ENCODE measurements at regions not wholly inside any gene's neighbourhood (a gene's known extent, or its start where the extent isn't known, plus 50 kb on each side); places are given as distances from the start of the nearest gene placed in this dataset.

DNA sequence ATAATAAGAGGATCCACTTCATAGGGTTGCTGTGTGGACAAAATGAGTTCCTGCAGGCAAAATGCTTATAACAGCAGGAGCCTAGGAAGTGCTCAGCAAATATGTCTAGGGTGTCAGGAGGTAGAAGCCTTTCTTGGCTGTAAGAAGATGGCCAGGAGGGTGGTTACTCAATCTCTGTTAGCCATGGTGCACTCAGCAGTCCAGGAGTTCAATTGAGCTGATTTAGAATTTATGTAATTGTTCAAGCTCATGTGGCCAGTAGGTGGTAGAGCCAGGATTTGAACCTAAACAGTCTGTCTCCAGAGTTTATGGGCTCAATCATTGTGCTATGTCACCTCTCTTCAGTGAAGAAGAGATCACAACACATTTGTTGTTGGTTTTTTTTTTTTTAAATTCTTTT lies 381.2 kb downstream of the KIF4B start:
- Histone ChIP-seq H3K9me3 (ENCODE audit: control insufficient read depth, low read length) (no peaks in the 10 kb centered on the region), H3K4me1 (ENCODE audit: control insufficient read depth, insufficient read depth, low read length) (no peaks in the 10 kb centered on the region), H3K27me3 (ENCODE audit: control insufficient read depth, insufficient read depth, low read length, poor library complexity, severe bottlenecking) (no peaks in the 10 kb centered on the region), H3K4me3 (ENCODE audit: low read length) (no peak overlapping the region), H3K36me3 (ENCODE audit: control insufficient read depth, insufficient read depth, low read length) (no peaks in the 10 kb centered on the region), H3K9ac (ENCODE audit: extremely low read depth, low read length, poor library complexity, severe bottlenecking) (no peak overlapping the region), H3K27ac (ENCODE audit: low read depth, low read length) (no peak overlapping the region)
- Mint-ChIP-seq H3K4me3 (no peak overlapping the region), H3K27me3 (ENCODE audit: insufficient read depth) (no peaks in the 10 kb centered on the region), H3K36me3 (ENCODE audit: low read depth) (no peaks in the 10 kb centered on the region), H3K27ac (no peak overlapping the region), H3K4me1 (no peaks in the 10 kb centered on the region), H3K9me3 (no peaks in the 10 kb centered on the region)
- no peak for DNase-seq
- TF ChIP-seq, protein P1, sequence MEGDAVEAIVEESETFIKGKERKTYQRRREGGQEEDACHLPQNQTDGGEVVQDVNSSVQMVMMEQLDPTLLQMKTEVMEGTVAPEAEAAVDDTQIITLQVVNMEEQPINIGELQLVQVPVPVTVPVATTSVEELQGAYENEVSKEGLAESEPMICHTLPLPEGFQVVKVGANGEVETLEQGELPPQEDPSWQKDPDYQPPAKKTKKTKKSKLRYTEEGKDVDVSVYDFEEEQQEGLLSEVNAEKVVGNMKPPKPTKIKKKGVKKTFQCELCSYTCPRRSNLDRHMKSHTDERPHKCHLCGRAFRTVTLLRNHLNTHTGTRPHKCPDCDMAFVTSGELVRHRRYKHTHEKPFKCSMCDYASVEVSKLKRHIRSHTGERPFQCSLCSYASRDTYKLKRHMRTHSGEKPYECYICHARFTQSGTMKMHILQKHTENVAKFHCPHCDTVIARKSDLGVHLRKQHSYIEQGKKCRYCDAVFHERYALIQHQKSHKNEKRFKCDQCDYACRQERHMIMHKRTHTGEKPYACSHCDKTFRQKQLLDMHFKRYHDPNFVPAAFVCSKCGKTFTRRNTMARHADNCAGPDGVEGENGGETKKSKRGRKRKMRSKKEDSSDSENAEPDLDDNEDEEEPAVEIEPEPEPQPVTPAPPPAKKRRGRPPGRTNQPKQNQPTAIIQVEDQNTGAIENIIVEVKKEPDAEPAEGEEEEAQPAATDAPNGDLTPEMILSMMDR (conservative IDR thresholded peaks at IDR 0.05): no peak

DNA sequence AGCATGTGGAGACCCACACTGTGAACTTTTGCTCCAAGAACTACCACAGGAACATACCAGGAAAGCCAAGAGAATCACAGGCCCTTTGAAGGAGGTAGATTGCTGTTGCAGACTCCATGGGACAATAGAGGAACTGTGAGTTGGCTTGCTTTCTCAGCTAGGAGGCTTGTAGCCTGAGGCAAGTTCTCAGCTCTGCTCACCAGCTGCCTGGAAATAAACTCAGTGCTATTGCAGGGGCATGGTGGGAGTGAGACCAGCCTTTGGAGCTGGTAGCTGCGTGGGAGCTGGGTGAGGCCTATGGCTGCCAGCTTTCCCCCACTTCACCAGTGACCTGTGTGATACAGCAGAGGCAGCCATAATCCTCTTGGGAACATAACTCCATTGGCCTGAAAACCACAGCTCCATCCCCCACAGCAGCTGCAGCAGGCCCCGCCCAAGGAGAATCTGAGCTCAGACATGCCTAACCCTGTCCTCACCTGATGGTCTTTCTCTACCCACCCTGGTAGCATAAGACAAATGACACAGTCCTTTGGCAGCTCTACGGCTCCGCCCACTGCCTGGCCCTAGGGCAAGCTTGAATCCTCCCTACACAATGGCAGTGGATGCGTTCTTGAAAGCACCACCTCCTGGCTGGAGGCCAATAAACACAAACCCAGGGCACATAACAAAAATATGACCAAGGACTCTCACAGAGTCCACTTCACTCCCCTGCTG lies 389.5 kb downstream of the KIF4B start:
- Histone ChIP-seq H3K9me3 (ENCODE audit: control insufficient read depth, low read length) (peaks cover 9% of the 10 kb centered on the region), H3K9ac (ENCODE audit: extremely low read depth, low read length, poor library complexity, severe bottlenecking) (no peak overlapping the region), H3K4me1 (ENCODE audit: control insufficient read depth, insufficient read depth, low read length) (no peaks in the 10 kb centered on the region), H3K27ac (ENCODE audit: low read depth, low read length) (no peak overlapping the region), H3K4me3 (ENCODE audit: low read length) (no peak overlapping the region), H3K36me3 (ENCODE audit: control insufficient read depth, insufficient read depth, low read length) (no peaks in the 10 kb centered on the region), H3K27me3 (ENCODE audit: control insufficient read depth, insufficient read depth, low read length, poor library complexity, severe bottlenecking) (no peaks in the 10 kb centered on the region)
- peaks cover 15% of the 10 kb centered on the region for H3K9me3 Mint-ChIP-seq
- H3K4me1 Mint-ChIP-seq: no peaks in the 10 kb centered on the region
- no peak overlapping the region for H3K4me3 Mint-ChIP-seq
- DNase-seq: no peak
- H3K27ac Mint-ChIP-seq: no peak overlapping the region
- TF ChIP-seq, protein P1 (conservative IDR thresholded peaks at IDR 0.05): no peak
- no peaks in the 10 kb centered on the region for H3K27me3 Mint-ChIP-seq (ENCODE audit: insufficient read depth)
- WGBS, 2 experiments (ENCODE audit: insufficient coverage in 1 of 2, insufficient read length in 1 of 2): 80 to 86% methylated on average over 3 to 5 of the region's 5 CpGs
- H3K36me3 Mint-ChIP-seq (ENCODE audit: low read depth): no peaks in the 10 kb centered on the region

DNA sequence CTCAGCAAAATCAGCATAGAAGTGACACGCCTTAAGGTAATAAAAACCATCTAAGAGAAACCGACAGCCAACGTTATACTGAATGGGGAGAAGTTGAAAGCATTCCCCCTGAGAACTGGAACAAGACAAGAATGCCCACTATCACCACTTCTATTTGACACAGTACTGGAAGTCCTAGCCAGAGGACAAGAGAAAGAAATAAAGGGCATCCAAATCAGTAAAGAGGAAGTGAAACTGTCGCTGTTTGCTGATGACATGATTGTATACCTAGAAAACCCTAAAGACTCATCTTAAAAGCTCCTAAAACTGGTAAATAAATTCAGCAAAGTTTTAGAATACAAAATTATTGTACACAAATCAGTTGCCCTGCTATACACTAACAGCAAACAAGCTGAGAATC lies 393.3 kb downstream of the KIF4B start:
- no peak overlapping the region for H3K27ac ChIP-seq (ENCODE audit: low read depth, low read length)
- peaks cover 9% of the 10 kb centered on the region for H3K9me3 ChIP-seq (ENCODE audit: control insufficient read depth, low read length)
- Mint-ChIP-seq H3K36me3 (ENCODE audit: low read depth) (no peaks in the 10 kb centered on the region), H3K27me3 (ENCODE audit: insufficient read depth) (no peaks in the 10 kb centered on the region), H3K4me1 (no peaks in the 10 kb centered on the region), H3K4me3 (no peak overlapping the region), H3K27ac (no peak overlapping the region), H3K9me3 (peaks cover 15% of the 10 kb centered on the region)
- H3K36me3 ChIP-seq (ENCODE audit: control insufficient read depth, insufficient read depth, low read length): no peaks in the 10 kb centered on the region
- TF ChIP-seq, protein P1 (conservative IDR thresholded peaks at IDR 0.05): no peak
- no peak overlapping the region for H3K9ac ChIP-seq (ENCODE audit: extremely low read depth, low read length, poor library complexity, severe bottlenecking)
- no peaks in the 10 kb centered on the region for H3K4me1 ChIP-seq (ENCODE audit: control insufficient read depth, insufficient read depth, low read length)
- DNase-seq: no peak
- no peaks in the 10 kb centered on the region for H3K27me3 ChIP-seq (ENCODE audit: control insufficient read depth, insufficient read depth, low read length, poor library complexity, severe bottlenecking)
- no peak overlapping the region for H3K4me3 ChIP-seq (ENCODE audit: low read length)
- 94% methylated on average over 4 of the region's 4 CpGs; no CpG with 5 or more reads in 1 of the 2 experiments for WGBS, 2 experiments (ENCODE audit: insufficient coverage in 1 of 2, insufficient read length in 1 of 2)
